ENCODE measurements at regions not wholly inside any gene's neighbourhood (a gene's known extent, or its start where the extent isn't known, plus 50 kb on each side); places are given as distances from the start of the nearest gene placed in this dataset.
"Not testable (repeated sequence)": the region's sequence is repeated elsewhere in the genome, so short reads cannot be mapped to it uniquely, and the experiment has no call there.

DNA sequence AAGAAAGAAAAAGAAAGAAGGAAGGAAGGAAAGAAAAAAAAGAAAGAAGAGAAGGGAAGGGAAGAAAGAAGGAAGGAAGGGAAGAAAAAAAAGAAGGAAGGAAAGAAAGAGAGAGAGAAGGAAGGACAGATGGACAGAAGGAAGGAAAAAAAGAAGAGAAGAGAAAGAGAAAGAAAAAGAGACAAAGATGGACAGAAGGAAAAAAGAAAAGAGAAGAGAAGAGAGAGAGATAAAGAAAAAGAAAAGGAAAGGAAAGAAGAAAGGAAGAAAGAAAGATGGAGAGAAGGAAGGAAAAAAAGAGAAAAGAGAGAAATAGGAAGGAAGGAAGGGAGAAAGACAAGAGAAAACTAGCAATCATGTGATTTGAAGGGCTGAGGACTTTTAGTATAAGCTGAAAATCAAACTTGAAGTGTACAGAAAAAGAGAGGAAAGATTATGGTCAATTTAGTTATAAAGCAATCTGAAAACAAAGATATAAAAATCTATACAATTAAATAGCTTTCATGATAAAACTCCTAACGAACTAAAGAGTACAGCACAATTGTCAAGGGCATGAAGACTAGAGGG is 115.3 kb downstream of the LTN1 start:
- intact Hi-C loops (cut with DNase I): no loop called here
- DNase-seq (ENCODE audit: low spot score): no peak

DNA sequence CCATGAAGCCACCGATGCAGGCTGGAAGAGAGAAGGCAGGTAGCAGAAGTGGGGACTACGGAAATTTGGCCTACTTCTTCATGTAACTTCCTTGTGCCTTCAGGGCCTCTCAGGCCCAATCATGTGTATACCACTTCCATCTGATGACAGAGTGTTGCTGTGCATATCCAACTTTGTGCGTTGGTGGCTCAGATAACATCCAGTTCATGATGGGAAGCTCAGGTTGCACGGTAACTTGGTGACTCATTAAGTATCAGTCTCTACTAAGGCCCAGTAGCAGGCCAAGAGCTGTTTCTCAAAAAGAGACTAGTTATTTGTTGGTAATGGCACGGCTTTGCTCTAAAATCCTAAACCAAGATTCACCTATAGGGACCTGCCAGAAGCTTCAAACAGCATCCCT is 117.6 kb downstream of the LTN1 start:
- no peak for DNase-seq (ENCODE audit: low spot score)
- intact Hi-C loops (cut with DNase I): no loop called here

DNA sequence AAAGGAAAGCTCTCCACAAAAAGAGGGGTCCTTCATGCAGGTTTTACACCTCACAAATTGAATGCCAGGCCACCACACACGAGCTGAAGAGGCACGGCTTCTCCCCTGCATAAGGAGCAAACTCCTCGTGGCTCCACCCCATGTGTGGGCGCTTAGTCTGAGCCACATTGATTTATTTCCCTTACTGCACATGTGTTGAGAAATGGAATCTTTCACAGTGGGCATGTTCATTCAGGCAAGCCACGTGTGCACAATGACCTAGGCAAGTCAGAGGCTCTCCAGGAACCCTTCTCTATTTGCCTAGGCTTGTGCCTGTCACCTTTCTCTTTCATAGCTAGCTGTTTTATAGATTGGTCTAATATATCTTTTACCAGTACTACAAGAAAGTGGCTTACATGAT is 120.5 kb downstream of the LTN1 start:
- intact Hi-C loops (cut with DNase I): no loop called here
- no peak for DNase-seq (ENCODE audit: low spot score)

DNA sequence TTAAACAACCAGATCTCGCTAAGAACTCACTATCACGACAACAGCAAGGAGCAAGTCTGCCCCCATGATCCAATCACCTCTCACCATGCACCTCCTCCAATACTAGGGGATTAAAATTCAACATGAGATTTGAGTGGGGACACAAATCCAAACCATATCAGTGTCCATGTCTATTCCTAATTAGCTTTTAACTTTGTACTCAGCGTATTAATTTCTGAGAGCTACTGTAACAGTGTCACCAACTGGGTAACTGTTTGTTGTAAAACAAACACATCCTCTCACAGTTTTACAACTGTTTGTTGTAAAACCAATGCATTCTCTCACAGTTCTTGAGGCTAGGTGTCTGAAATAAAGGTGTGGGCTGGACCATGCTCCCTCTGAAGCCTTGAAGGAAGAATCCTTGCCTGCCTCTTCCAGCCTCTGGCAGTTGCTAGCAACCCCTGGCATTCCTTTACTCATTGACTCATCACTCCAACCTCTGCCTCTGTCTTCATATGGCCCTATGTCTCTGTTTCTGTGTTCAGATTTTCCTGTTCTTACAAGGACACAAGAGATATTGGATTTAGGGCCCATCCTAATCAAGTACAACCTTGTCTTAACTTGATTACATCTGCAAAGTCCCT is 121.2 kb downstream of the LTN1 start:
- intact Hi-C loops (cut with DNase I): no loop called here
- no peak for DNase-seq (ENCODE audit: low spot score)

- intact Hi-C loops (cut with DNase I): no loop called here
- no peak for DNase-seq (ENCODE audit: low spot score)
Observed at GRCh38 chr21:28867401-28867800, 125.3 kb downstream of the LTN1 start.

GRCh38 chr21:28865488-28866186 is 127.0 kb downstream of the LTN1 start:
- intact Hi-C loops (cut with DNase I): no loop called here
- DNase-seq (ENCODE audit: low spot score): no peak

- intact Hi-C loops (cut with DNase I): no loop called here
Observed at GRCh38 chr21:28858424-28858823, 134.3 kb downstream of the LTN1 start.

DNA sequence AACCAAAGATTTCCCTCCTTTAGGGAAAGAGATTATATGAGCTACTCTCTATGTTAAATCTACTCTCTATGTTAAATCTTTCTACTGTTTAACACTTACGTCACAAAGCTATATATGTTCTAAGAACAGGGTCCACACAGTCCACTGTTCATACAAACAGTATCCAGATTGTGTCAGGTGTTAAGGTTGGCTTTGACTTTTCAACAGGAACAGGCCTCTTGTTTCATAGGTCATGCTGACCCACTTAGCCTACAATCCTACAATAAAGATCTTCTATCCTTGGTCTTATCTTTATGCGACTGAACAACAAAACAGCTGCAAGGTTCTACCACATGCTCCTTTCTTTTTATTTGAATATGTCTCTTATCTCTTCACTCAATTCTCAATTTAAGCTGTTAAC is 134.9 kb downstream of the LTN1 start:
- DNase-seq (ENCODE audit: low spot score): no peak
- intact Hi-C loops (cut with DNase I): no loop called here

More at GRCh38 chr21:28858424-28858823, 134.3 kb downstream of the LTN1 start:
- DNase-seq (ENCODE audit: low spot score): no peak

DNA sequence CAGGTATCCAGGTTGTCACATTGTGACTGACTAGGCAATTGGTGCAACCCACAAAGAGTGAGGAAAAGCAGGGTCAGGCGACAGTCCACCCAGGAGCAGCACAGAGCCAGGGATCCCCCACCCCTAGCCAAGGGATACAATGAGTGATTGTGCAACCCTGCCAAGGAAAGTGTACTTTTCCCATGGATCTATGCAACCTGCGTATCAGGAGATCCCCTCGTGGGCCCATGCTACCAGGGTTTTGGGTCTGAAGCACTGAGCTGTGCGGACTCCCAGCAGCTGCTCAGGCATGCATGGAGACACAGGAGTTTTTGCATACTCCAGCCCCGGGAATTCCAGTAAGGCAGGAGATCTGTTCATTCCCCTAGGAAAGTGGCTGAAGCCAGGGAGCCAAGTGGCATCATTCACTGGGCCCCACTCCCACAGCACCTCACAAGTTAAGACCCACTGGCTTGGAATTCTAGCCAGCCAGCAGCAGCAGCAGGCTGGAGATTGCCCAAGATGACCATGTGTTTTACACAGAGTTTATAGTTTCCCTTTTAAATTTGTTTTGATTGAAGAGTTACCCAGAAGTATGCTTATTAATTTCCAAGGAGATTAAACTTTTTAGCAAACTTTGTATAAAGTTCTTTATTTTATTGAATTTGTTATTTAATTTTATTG is 136.0 kb downstream of the LTN1 start:
- intact Hi-C loops (cut with DNase I): no loop called here
- no peak for DNase-seq (ENCODE audit: low spot score)

GRCh38 chr21:28852706-28853105 is 140.0 kb downstream of the LTN1 start:
- intact Hi-C loops (cut with DNase I): no loop called here
- no peak for DNase-seq (ENCODE audit: low spot score)

DNA sequence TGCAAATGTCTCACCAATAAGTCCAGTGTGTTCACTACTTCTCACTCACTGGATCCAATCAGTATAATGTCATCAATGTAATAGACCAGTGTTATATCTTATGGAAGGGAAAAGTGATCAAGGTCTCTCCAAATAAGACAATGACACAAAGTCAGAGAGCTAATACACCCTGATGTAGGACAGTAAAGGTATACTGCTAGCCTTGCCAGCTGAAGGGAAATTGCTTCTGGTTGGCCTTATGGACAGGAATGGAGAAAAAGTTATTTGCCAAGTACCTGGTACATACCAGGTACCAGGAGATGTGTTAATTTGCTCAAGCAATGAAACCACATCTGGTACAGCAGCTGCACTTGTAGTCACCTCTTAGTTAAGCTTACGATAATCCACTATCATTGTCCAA is 141.0 kb downstream of the LTN1 start:
- DNase-seq (ENCODE audit: low spot score): no peak
- intact Hi-C loops (cut with DNase I): no loop called here

GRCh38 chr21:28839237-28839636 is 153.4 kb downstream of the LTN1 start:
- DNase-seq (ENCODE audit: low spot score); intact Hi-C loops (cut with DNase I): not testable (repeated sequence)

DNA sequence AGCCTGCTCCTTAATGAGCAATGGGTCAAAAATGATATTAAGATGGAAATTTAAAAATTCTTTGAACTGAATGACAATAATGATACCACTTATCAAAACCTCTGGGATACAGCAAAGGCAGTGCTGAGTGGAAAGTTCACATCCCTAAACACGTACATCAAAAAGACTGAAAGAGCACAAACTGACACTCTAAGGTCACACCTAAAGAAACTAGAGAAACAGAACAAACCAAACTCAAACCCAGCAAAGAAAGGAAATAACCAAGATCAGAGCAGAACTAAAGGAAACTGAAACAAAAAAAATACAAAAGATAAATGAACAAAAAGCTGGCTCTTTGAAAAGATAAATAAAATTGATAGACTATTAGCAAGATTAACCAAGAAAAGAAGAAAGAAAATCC is 155.3 kb downstream of the LTN1 start:
- intact Hi-C loops (cut with DNase I): not testable (repeated sequence)

GRCh38 chr21:28836588-28836987 is 156.1 kb downstream of the LTN1 start:
- DNase-seq (ENCODE audit: low spot score); intact Hi-C loops (cut with DNase I): not testable (repeated sequence)

More for the DNA sequence above, 155.3 kb downstream of the LTN1 start:
- DNase-seq (ENCODE audit: low spot score): not testable (repeated sequence)

DNA sequence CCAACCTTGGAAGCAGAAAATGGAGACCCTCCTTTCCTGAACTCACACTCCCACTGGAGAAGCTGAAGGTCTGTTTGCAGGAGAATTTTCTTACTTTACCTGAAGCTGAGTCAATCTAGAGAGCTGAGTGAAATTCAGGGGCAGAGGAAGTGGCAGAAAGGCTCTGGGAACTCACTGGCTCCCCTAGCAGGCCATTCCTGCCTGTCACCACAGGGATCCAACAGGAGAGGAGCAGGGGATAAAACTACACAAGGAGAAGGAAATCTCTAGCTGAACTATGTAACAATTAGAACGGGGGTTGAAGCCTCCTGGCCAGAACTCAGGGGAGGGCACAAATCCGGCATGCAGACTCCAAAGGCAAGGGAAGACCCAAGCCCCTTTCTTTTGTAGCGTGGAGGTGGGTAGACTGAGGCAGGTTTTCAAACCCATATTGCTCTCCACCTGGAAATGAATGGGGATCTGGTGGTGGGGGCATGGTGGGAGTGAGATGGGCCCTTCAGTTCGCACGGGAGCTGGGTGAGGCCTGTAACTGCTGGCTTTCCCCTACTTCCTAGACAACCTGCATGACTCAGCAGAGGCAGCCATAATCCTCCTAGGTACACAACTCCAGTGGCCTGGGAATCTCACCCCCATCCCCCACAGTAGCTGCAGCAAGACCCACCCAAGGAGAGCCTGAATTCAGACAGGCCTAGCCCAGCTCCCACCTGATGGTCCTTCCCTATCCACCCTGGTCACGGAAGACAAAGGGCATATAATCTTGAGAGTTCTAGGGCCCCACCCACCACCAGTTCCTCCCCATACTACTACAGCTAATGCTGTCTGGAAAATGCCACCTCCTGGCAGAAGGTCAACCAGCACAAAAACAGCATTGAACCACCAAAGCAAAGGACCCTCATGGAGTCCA is 158.1 kb downstream of the LTN1 start:
- intact Hi-C loops (cut with DNase I): no loop called here
- no peak for DNase-seq (ENCODE audit: low spot score)

GRCh38 chr21:28833609-28834008 is 159.1 kb downstream of the LTN1 start:
- DNase-seq (ENCODE audit: low spot score): no peak
- intact Hi-C loops (cut with DNase I): no loop called here

DNA sequence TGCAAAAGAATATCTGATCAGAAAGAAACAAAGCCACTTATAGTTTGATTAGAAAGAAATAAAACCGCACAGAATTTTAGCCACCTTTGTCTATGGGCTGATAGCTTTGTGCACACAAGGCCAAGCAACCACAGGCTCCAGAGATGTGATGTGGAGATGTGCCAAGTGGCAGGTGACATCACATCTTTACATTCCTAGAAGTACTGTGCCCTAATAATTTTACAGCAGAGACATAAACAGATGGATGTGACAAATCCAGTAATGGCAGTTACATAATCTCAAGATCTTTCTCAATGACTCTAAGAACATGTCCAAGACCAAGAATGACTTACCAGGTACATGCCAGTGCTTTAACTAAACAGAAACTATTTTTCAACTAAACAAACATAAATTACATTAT is 159.5 kb downstream of the LTN1 start:
- no peak for DNase-seq (ENCODE audit: low spot score)
- intact Hi-C loops (cut with DNase I): no loop called here

- DNase-seq (ENCODE audit: low spot score): no peak
- intact Hi-C loops (cut with DNase I): no loop called here
Observed at GRCh38 chr21:28832715-28833061, 160.0 kb downstream of the LTN1 start.

DNA sequence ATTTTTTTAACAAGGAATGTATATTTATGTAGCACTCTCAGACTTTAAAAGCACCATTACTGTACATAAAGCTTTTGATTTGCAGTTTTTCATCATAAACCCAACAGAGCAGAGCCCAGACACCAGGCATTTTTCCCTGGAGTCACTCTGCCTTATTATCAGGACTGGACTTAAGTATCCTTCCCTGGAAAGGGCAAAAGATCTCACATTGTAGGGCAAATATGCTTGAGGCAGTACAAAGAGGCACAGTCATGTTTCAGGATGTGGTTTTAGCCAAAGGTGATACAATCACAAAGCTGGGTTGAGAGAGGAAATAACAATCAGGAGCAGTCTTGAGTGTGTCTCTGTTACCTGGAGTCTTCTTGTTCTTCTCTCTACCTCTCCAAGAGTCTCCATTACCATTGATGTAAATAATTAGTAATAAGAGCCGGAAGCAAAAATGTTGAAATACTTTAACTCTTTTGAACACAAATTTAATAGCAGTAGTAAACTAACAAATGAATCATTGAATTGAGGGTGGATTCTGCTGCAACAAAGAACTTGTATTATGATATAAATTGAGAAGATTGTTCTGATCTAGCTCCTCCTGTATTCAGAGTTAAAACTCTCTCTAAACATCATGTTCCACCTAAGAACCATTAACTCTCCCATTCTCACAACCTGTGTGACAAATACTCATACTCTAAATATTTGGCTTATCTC is 160.5 kb downstream of the LTN1 start:
- DNase-seq (ENCODE audit: low spot score): no peak
- intact Hi-C loops (cut with DNase I): no loop called here

All from cardiac septum (tissue), 1 donor.